ENCODE measurements at regions not wholly inside any gene's neighbourhood (a gene's known extent, or its start where the extent isn't known, plus 50 kb on each side); places are given as distances from the start of the nearest gene placed in this dataset.

- TF ChIP-seq, protein P1, sequence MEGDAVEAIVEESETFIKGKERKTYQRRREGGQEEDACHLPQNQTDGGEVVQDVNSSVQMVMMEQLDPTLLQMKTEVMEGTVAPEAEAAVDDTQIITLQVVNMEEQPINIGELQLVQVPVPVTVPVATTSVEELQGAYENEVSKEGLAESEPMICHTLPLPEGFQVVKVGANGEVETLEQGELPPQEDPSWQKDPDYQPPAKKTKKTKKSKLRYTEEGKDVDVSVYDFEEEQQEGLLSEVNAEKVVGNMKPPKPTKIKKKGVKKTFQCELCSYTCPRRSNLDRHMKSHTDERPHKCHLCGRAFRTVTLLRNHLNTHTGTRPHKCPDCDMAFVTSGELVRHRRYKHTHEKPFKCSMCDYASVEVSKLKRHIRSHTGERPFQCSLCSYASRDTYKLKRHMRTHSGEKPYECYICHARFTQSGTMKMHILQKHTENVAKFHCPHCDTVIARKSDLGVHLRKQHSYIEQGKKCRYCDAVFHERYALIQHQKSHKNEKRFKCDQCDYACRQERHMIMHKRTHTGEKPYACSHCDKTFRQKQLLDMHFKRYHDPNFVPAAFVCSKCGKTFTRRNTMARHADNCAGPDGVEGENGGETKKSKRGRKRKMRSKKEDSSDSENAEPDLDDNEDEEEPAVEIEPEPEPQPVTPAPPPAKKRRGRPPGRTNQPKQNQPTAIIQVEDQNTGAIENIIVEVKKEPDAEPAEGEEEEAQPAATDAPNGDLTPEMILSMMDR (IDR thresholded peaks at IDR 0.05; ENCODE audit: low read length) = no peak
- no peak for TF ChIP-seq EZH2phosphoT487 (IDR thresholded peaks at IDR 0.05; ENCODE audit: low read length)
Measured at GRCh38 chr18:66778048-66778447, 174.2 kb upstream of the CDH19 start.
